Stimulated activated CD4-positive, alpha-beta T cell treated with anti-CD3 and anti-CD28 coated beads, Interleukin-15, amount 100 ng/mL, for 24 hours (primary cell): ENCODE measurements at regions not wholly inside any gene's neighbourhood (a gene's known extent, or its start where the extent isn't known, plus 50 kb on each side); places are given as distances from the start of the nearest gene placed in this dataset.
"Not testable (repeated sequence)": the region's sequence is repeated elsewhere in the genome, so short reads cannot be mapped to it uniquely, and the experiment has no call there.

Source experiments
- DNase-seq: peaks from one replicate; pipeline ENCODE4 v3.0.0-alpha.2; 2020

- DNase-seq: no peak
Observed at GRCh38 chr2:241959751-241960269, 90.3 kb downstream of the RTP5 start.

GRCh38 chr2:241961454-241961853 lies 91.9 kb downstream of the RTP5 start:
- no peak for DNase-seq

- no peak for DNase-seq
Observed at GRCh38 chr2:241964133-241964532, 94.6 kb downstream of the RTP5 start.

GRCh38 chr2:241965931-241966412 lies 96.4 kb downstream of the RTP5 start:
- DNase-seq: peak; percentile 87

- peak; percentile 24 for DNase-seq
Observed at GRCh38 chr2:241966647-241967466, 97.3 kb downstream of the RTP5 start.

GRCh38 chr2:241967467-241968144 lies 98.1 kb downstream of the RTP5 start:
- DNase-seq: no peak

GRCh38 chr2:241968417-241968816 lies 98.9 kb downstream of the RTP5 start:
- no peak for DNase-seq

- DNase-seq: not testable (repeated sequence)
Observed at GRCh38 chr2:241969182-241969581, 99.7 kb downstream of the RTP5 start.

GRCh38 chr2:241970716-241971115 lies 101.2 kb downstream of the RTP5 start:
- DNase-seq: no peak

GRCh38 chr2:241974096-241974495 lies 104.6 kb downstream of the RTP5 start:
- DNase-seq: no peak

- DNase-seq: no peak
Observed at GRCh38 chr2:241974851-241975592, 105.5 kb downstream of the RTP5 start.

- no peak for DNase-seq
Observed at GRCh38 chr2:241975593-241976284, 106.2 kb downstream of the RTP5 start.

- no peak for DNase-seq
Observed at GRCh38 chr2:241976296-241976695, 106.8 kb downstream of the RTP5 start.

GRCh38 chr2:241977557-241978300 lies 108.2 kb downstream of the RTP5 start:
- no peak for DNase-seq

- DNase-seq: no peak
Observed at GRCh38 chr2:241978670-241979069, 109.1 kb downstream of the RTP5 start.

GRCh38 chr2:241980193-241980592 lies 110.7 kb downstream of the RTP5 start:
- no peak for DNase-seq

- no peak for DNase-seq
Observed at GRCh38 chr2:241981076-241981700, 111.7 kb downstream of the RTP5 start.

- DNase-seq: no peak
Observed at GRCh38 chr2:241982706-241983570, 113.4 kb downstream of the RTP5 start.

- no peak for DNase-seq
Observed at GRCh38 chr2:241983571-241984270, 114.2 kb downstream of the RTP5 start.

- DNase-seq: no peak
Observed at GRCh38 chr2:241984271-241984655, 114.7 kb downstream of the RTP5 start.
